Neuron (in vitro differentiated cells): ENCODE measurements at regions not wholly inside any gene's neighbourhood (a gene's known extent, or its start where the extent isn't known, plus 50 kb on each side); places are given as distances from the start of the nearest gene placed in this dataset.

Source experiments
- H2AFZ ChIP-seq: one replicate; pipeline ENCODE4 v1.6.1; 2013; ENCODE audit warnings: low read depth, mild to moderate bottlenecking, inconsistent platforms, low read length, moderate library complexity
- H3K27me3 ChIP-seq: one replicate; pipeline ENCODE4 v1.6.1; 2013; ENCODE audit warnings: low read length; ENCODE audit not compliant: insufficient read depth
- H3K36me3 ChIP-seq: one replicate; pipeline ENCODE4 v1.6.1; 2013; ENCODE audit warnings: low read length; ENCODE audit not compliant: insufficient read depth
- H3K4me1 ChIP-seq: one replicate; pipeline ENCODE4 v1.6.1; 2013; ENCODE audit warnings: low read length; ENCODE audit not compliant: insufficient read depth
- H3K4me3 ChIP-seq: 2 replicates; pipeline ENCODE4 v1.5.1; 2013; ENCODE audit warnings: mild to moderate bottlenecking, low read length, moderate library complexity
- H3K9me3 ChIP-seq: one replicate; pipeline ENCODE4 v1.6.1; 2013; ENCODE audit warnings: low read length

- H2AFZ ChIP-seq: no peak overlapping the region
- H3K9me3 ChIP-seq: no peaks in the 10 kb centered on the region
- H3K36me3 ChIP-seq: no peaks in the 10 kb centered on the region
- no peaks in the 10 kb centered on the region for H3K27me3 ChIP-seq
- no peak overlapping the region for H3K4me3 ChIP-seq
- H3K4me1 ChIP-seq: no peaks in the 10 kb centered on the region
These were observed 245.3 kb downstream of the CTH start for GRCh38 chr1:70656361-70656760.

- Histone ChIP-seq H3K4me3 (no peak overlapping the region), H3K4me1 (no peaks in the 10 kb centered on the region), H3K9me3 (no peaks in the 10 kb centered on the region), H2AFZ (no peak overlapping the region), H3K27me3 (no peaks in the 10 kb centered on the region), H3K36me3 (no peaks in the 10 kb centered on the region)
These were observed 248.8 kb downstream of the CTH start for GRCh38 chr1:70659891-70660290.

GRCh38 chr1:70666381-70667140 lies 255.5 kb downstream of the CTH start:
- H3K36me3 ChIP-seq: no peaks in the 10 kb centered on the region
- H3K9me3 ChIP-seq: no peaks in the 10 kb centered on the region
- no peaks in the 10 kb centered on the region for H3K4me1 ChIP-seq
- H3K4me3 ChIP-seq: no peak overlapping the region
- H2AFZ ChIP-seq: no peak overlapping the region
- H3K27me3 ChIP-seq: no peaks in the 10 kb centered on the region

- Histone ChIP-seq H3K4me3 (no peak overlapping the region), H2AFZ (no peak overlapping the region), H3K4me1 (no peaks in the 10 kb centered on the region), H3K27me3 (no peaks in the 10 kb centered on the region), H3K36me3 (no peaks in the 10 kb centered on the region), H3K9me3 (no peaks in the 10 kb centered on the region)
These were observed 256.6 kb downstream of the CTH start for GRCh38 chr1:70667494-70668170.

GRCh38 chr1:70671006-70671405 lies 259.9 kb downstream of the CTH start:
- H3K4me3 ChIP-seq: no peak overlapping the region

GRCh38 chr1:70672442-70672888 lies 261.4 kb downstream of the CTH start:
- no peak overlapping the region for H3K4me3 ChIP-seq
- H3K36me3 ChIP-seq: no peaks in the 10 kb centered on the region
- H3K9me3 ChIP-seq: no peaks in the 10 kb centered on the region
- no peak overlapping the region for H2AFZ ChIP-seq
- H3K4me1 ChIP-seq: no peaks in the 10 kb centered on the region
- H3K27me3 ChIP-seq: no peaks in the 10 kb centered on the region

More at GRCh38 chr1:70671006-70671405, 259.9 kb downstream of the CTH start:
- Histone ChIP-seq H2AFZ (no peak overlapping the region), H3K4me1 (no peaks in the 10 kb centered on the region), H3K9me3 (no peaks in the 10 kb centered on the region), H3K36me3 (no peaks in the 10 kb centered on the region), H3K27me3 (no peaks in the 10 kb centered on the region)

GRCh38 chr1:70674941-70675685 lies 264.0 kb downstream of the CTH start:
- Histone ChIP-seq H3K4me1 (no peaks in the 10 kb centered on the region), H3K9me3 (no peaks in the 10 kb centered on the region)

GRCh38 chr1:70675737-70676156 lies 264.7 kb downstream of the CTH start:
- Histone ChIP-seq H2AFZ (no peak overlapping the region), H3K4me1 (no peaks in the 10 kb centered on the region), H3K4me3 (no peak overlapping the region), H3K27me3 (no peaks in the 10 kb centered on the region), H3K36me3 (no peaks in the 10 kb centered on the region), H3K9me3 (no peaks in the 10 kb centered on the region)

More at GRCh38 chr1:70674941-70675685, 264.0 kb downstream of the CTH start:
- Histone ChIP-seq H3K36me3 (no peaks in the 10 kb centered on the region), H2AFZ (no peak overlapping the region), H3K27me3 (no peaks in the 10 kb centered on the region), H3K4me3 (no peak overlapping the region)

- Histone ChIP-seq H3K4me1 (no peaks in the 10 kb centered on the region), H3K36me3 (no peaks in the 10 kb centered on the region), H2AFZ (no peak overlapping the region), H3K27me3 (no peaks in the 10 kb centered on the region), H3K4me3 (no peak overlapping the region), H3K9me3 (no peaks in the 10 kb centered on the region)
These were observed 274.5 kb downstream of the CTH start for GRCh38 chr1:70685300-70686286.

- Histone ChIP-seq H3K4me1 (no peaks in the 10 kb centered on the region), H3K4me3 (no peak overlapping the region), H2AFZ (no peak overlapping the region), H3K36me3 (no peaks in the 10 kb centered on the region), H3K9me3 (no peaks in the 10 kb centered on the region), H3K27me3 (peaks cover 3% of the 10 kb centered on the region)
These were observed 277.5 kb downstream of the CTH start for GRCh38 chr1:70688580-70688979.

GRCh38 chr1:70706381-70707037 lies 295.4 kb downstream of the CTH start:
- H3K4me3 ChIP-seq: no peak overlapping the region
- H3K36me3 ChIP-seq: no peaks in the 10 kb centered on the region
- H3K4me1 ChIP-seq: no peaks in the 10 kb centered on the region
- H3K27me3 ChIP-seq: no peaks in the 10 kb centered on the region
- H3K9me3 ChIP-seq: no peaks in the 10 kb centered on the region
- H2AFZ ChIP-seq: peak overlapping the region; percentile 73

GRCh38 chr1:70707214-70707613 lies 296.1 kb downstream of the CTH start:
- Histone ChIP-seq H2AFZ (no peak overlapping the region), H3K4me1 (no peaks in the 10 kb centered on the region), H3K4me3 (no peak overlapping the region), H3K36me3 (no peaks in the 10 kb centered on the region), H3K9me3 (no peaks in the 10 kb centered on the region), H3K27me3 (no peaks in the 10 kb centered on the region)
